DND-41 (cell line): ENCODE measurements at regions not wholly inside any gene's neighbourhood (a gene's known extent, or its start where the extent isn't known, plus 50 kb on each side); places are given as distances from the start of the nearest gene placed in this dataset.

ENCODE experiments used
- ATAC-seq: fragments of 200-7000 bp; cut with Tn5 transposase; 3 replicates; pipeline ENCODE4 v1.9.1; 2021; ENCODE audit warnings: low read depth; ENCODE audit not compliant: insufficient read depth
- DNase-seq: peaks from one replicate; pipeline ENCODE4 v3.0.0-alpha.2; 2020
- H2AFZ ChIP-seq: 2 replicates; pipeline ENCODE4 v1.6.0; 2012; ENCODE audit warnings: low read depth, low read length
- H3K27ac ChIP-seq: 2 replicates; pipeline ENCODE4 v1.5.1; 2012; ENCODE audit warnings: low read length, inconsistent platforms
- H3K27me3 ChIP-seq: fragments of 200-600 bp; sonication (generic); 2 replicates; pipeline ENCODE4 v1.6.0; 2012; ENCODE audit warnings: low read length, mild to moderate bottlenecking, inconsistent platforms; ENCODE audit not compliant: insufficient read depth, poor library complexity
- H3K36me3 ChIP-seq: 2 replicates; pipeline ENCODE4 v1.5.1; 2012; ENCODE audit warnings: low read length, inconsistent platforms; ENCODE audit not compliant: insufficient read depth
- H3K4me1 ChIP-seq: 2 replicates; pipeline ENCODE4 v1.5.1; 2012; ENCODE audit warnings: mild to moderate bottlenecking, low read length; ENCODE audit not compliant: insufficient read depth
- H3K4me2 ChIP-seq: 2 replicates; pipeline ENCODE4 v1.6.0; 2012; ENCODE audit warnings: mild to moderate bottlenecking, moderate library complexity, low read length, inconsistent platforms; ENCODE audit not compliant: insufficient read depth
- H3K4me3 ChIP-seq, 2 experiments: fragments of 200-600 bp in 1 of 2; shearing (Covaris generic) in 1 of 2; 2 replicates each; pipeline ENCODE4 v1.5.1; 2012 to 2016; ENCODE audit warnings: inconsistent platforms in 2 of 2, low read length in 2 of 2, mild to moderate bottlenecking in 2 of 2, low read depth in 1 of 2, moderate library complexity in 1 of 2
- H3K79me2 ChIP-seq: 2 replicates; pipeline ENCODE4 v1.6.0; 2012; ENCODE audit warnings: low read length, inconsistent platforms; ENCODE audit not compliant: insufficient read depth
- H3K9ac ChIP-seq: 2 replicates; pipeline ENCODE4 v1.6.0; 2012; ENCODE audit warnings: low read depth, mild to moderate bottlenecking, inconsistent platforms, low read length, moderate library complexity
- H3K9me3 ChIP-seq: 2 replicates; pipeline ENCODE4 v1.5.1; 2012; ENCODE audit warnings: low read length, moderate library complexity, mild to moderate bottlenecking, inconsistent platforms; ENCODE audit not compliant: insufficient read depth, severe bottlenecking
- H4K20me1 ChIP-seq: 2 replicates; pipeline ENCODE4 v1.6.0; 2012; ENCODE audit warnings: low read length; ENCODE audit not compliant: insufficient read depth
- CTCF ChIP-seq: IDR thresholded peaks from 2 replicates; pipeline ENCODE4 v1.5.1; 2012; ENCODE audit warnings: borderline replicate concordance, low read length, moderate library complexity, mild to moderate bottlenecking; ENCODE audit not compliant: poor library complexity, severe bottlenecking; ENCODE audit errors: extremely low read depth
- EZH2 ChIP-seq: IDR thresholded peaks from 3 replicates; pipeline ENCODE4 v1.6.1; 2012; ENCODE audit warnings: borderline replicate concordance, low read depth, mild to moderate bottlenecking, moderate library complexity, low read length, inconsistent platforms; ENCODE audit not compliant: severe bottlenecking

- Histone ChIP-seq H3K79me2 (no peaks in the 10 kb centered on the region), H4K20me1 (no peaks in the 10 kb centered on the region), H3K9me3 (no peaks in the 10 kb centered on the region), H3K4me2 (no peak overlapping the region), H2AFZ (no peak overlapping the region), H3K4me3 (no peak overlapping the region), H3K9ac (no peak overlapping the region), H3K4me1 (no peaks in the 10 kb centered on the region), H3K27ac (no peak overlapping the region), H3K36me3 (no peaks in the 10 kb centered on the region), H3K27me3 (no peaks in the 10 kb centered on the region)
- ATAC-seq = no peak
- no peak for TF ChIP-seq EZH2
- no peak for TF ChIP-seq CTCF
- DNase-seq = no peak
Observed at GRCh38 chr3:98971169-98971681, 69.7 kb upstream of the DCBLD2 start.

GRCh38 chr3:98969295-98969694 is 67.8 kb upstream of the DCBLD2 start:
- H3K4me1 ChIP-seq = no peaks in the 10 kb centered on the region
- no peak for TF ChIP-seq EZH2
- no peak for TF ChIP-seq CTCF
- H3K9ac ChIP-seq = no peak overlapping the region
- no peaks in the 10 kb centered on the region for H3K27me3 ChIP-seq
- no peak overlapping the region for H3K4me2 ChIP-seq
- no peak for ATAC-seq
- no peaks in the 10 kb centered on the region for H3K36me3 ChIP-seq
- no peaks in the 10 kb centered on the region for H3K9me3 ChIP-seq
- H4K20me1 ChIP-seq = no peaks in the 10 kb centered on the region
- H3K4me3 ChIP-seq = no peak overlapping the region
- no peaks in the 10 kb centered on the region for H3K79me2 ChIP-seq
- no peak for DNase-seq
- H3K27ac ChIP-seq = no peak overlapping the region
- no peak overlapping the region for H2AFZ ChIP-seq

- no peaks in the 10 kb centered on the region for H3K36me3 ChIP-seq
- no peak overlapping the region for H3K4me2 ChIP-seq
- TF ChIP-seq EZH2 (no peak), CTCF (no peak)
- H2AFZ ChIP-seq = no peak overlapping the region
- H3K27ac ChIP-seq = no peak overlapping the region
- no peaks in the 10 kb centered on the region for H3K79me2 ChIP-seq
- ATAC-seq (no peak), DNase-seq (no peak)
- H3K9ac ChIP-seq = no peak overlapping the region
- H3K4me1 ChIP-seq = no peaks in the 10 kb centered on the region
- H3K27me3 ChIP-seq = no peaks in the 10 kb centered on the region
- H3K4me3 ChIP-seq = no peak overlapping the region
- no peaks in the 10 kb centered on the region for H4K20me1 ChIP-seq
- H3K9me3 ChIP-seq = no peaks in the 10 kb centered on the region
Observed at GRCh38 chr3:98968824-98969223, 67.3 kb upstream of the DCBLD2 start.

- TF ChIP-seq EZH2 (no peak), CTCF (no peak)
- no peak overlapping the region for H3K4me2 ChIP-seq
- H2AFZ ChIP-seq = no peak overlapping the region
- no peak overlapping the region for H3K4me3 ChIP-seq
- no peak overlapping the region for H3K27ac ChIP-seq
- no peak for ATAC-seq
- no peaks in the 10 kb centered on the region for H3K4me1 ChIP-seq
- no peaks in the 10 kb centered on the region for H3K79me2 ChIP-seq
- DNase-seq = no peak
- H3K9me3 ChIP-seq = no peaks in the 10 kb centered on the region
- no peaks in the 10 kb centered on the region for H3K36me3 ChIP-seq
- no peaks in the 10 kb centered on the region for H4K20me1 ChIP-seq
- no peak overlapping the region for H3K9ac ChIP-seq
- H3K27me3 ChIP-seq = no peaks in the 10 kb centered on the region
Observed at GRCh38 chr3:98968347-98968746, 66.9 kb upstream of the DCBLD2 start.
